Epithelial cell of proximal tubule (primary cell): ENCODE measurements at regions not wholly inside any gene's neighbourhood (a gene's known extent, or its start where the extent isn't known, plus 50 kb on each side); places are given as distances from the start of the nearest gene placed in this dataset.

Source experiments
- DNase-seq: peaks from one replicate; pipeline ENCODE4 v3.0.0-alpha.2; 2011; ENCODE audit warnings: low read depth
- H3K4me3 ChIP-seq: 2 replicates; pipeline ENCODE4 v1.5.1; 2011; ENCODE audit warnings: low read depth, mild to moderate bottlenecking, low read length
- CTCF ChIP-seq: conservative IDR thresholded peaks from 2 replicates; pipeline ENCODE4 v1.5.1; 2012; ENCODE audit warnings: low read depth, mild to moderate bottlenecking, low read length

- H3K4me3 ChIP-seq, result no peak overlapping the region
- DNase-seq, result no peak
- TF ChIP-seq CTCF, result no peak
These were observed 368.9 kb downstream of the RBM26 start for GRCh38 chr13:79037197-79037596.

- no peak for DNase-seq
- no peak for TF ChIP-seq CTCF
- no peak overlapping the region for H3K4me3 ChIP-seq
These were observed 371.7 kb downstream of the RBM26 start for GRCh38 chr13:79034341-79034740.

GRCh38 chr13:79030513-79030912 lies 371.6 kb upstream of the OBI1 start:
- no peak for TF ChIP-seq CTCF
- DNase-seq, result no peak

GRCh38 chr13:79018166-79018565 lies 359.2 kb upstream of the OBI1 start:
- DNase-seq, result no peak
- H3K4me3 ChIP-seq, result no peak overlapping the region
- no peak for TF ChIP-seq CTCF

More at GRCh38 chr13:79030513-79030912, 371.6 kb upstream of the OBI1 start:
- H3K4me3 ChIP-seq, result no peak overlapping the region

GRCh38 chr13:79011179-79011578 lies 352.2 kb upstream of the OBI1 start:
- TF ChIP-seq CTCF, result no peak
- DNase-seq, result no peak
- H3K4me3 ChIP-seq, result no peak overlapping the region

GRCh38 chr13:79003989-79004898 lies 345.3 kb upstream of the OBI1 start:
- no peak overlapping the region for H3K4me3 ChIP-seq
- no peak for TF ChIP-seq CTCF
- no peak for DNase-seq

GRCh38 chr13:78999494-78999893 lies 340.5 kb upstream of the OBI1 start:
- no peak for DNase-seq
- no peak for TF ChIP-seq CTCF
- no peak overlapping the region for H3K4me3 ChIP-seq
